SK-N-SH (cell line): ENCODE measurements at regions not wholly inside any gene's neighbourhood (a gene's known extent, or its start where the extent isn't known, plus 50 kb on each side); places are given as distances from the start of the nearest gene placed in this dataset.

Experiments used
- FOSL2 ChIP-seq: IDR thresholded peaks from 2 replicates; pipeline ENCODE4 v1.4.0; 2012; ENCODE audit warnings: low read depth, mild to moderate bottlenecking, moderate library complexity, borderline replicate concordance
- FOXJ3 ChIP-seq: sonication (generic); formaldehyde crosslinking; IDR thresholded peaks from 2 replicates; pipeline ENCODE4 v1.5.1; 2020; ENCODE audit warnings: mild to moderate bottlenecking, missing genetic modification reagents
- JUND ChIP-seq: IDR thresholded peaks from 2 replicates; pipeline ENCODE4 v1.4.0; 2012
- MXI1 ChIP-seq: IDR thresholded peaks from 2 replicates; pipeline ENCODE4 v1.6.1; 2012; ENCODE audit warnings: mild to moderate bottlenecking, low read depth, low read length, improper control_type of control experiment
- POLR2AphosphoS5 ChIP-seq: IDR thresholded peaks from 2 replicates; pipeline ENCODE4 v1.6.1; 2012; ENCODE audit warnings: low read depth, low read length
- RAD21 ChIP-seq: IDR thresholded peaks from 2 replicates; pipeline ENCODE4 v1.6.1; 2012; ENCODE audit warnings: mild to moderate bottlenecking, low read length
- TCF12 ChIP-seq: IDR thresholded peaks from 2 replicates; pipeline ENCODE4 v1.4.0; 2012
- TF ChIP-seq, protein P1 (sequence below): fragments of 200-600 bp; sonication (generic); IDR thresholded peaks from 2 replicates; pipeline ENCODE4 v1.6.1; 2017; ENCODE audit warnings: antibody characterized with exemption, mild to moderate bottlenecking, moderate library complexity
- TF ChIP-seq, protein P2 (sequence below): fragments of 150-350 bp; IDR thresholded peaks from 2 replicates; pipeline ENCODE4 v1.6.1; 2016; ENCODE audit warnings: mild to moderate bottlenecking, low read depth, low read length
- TF ChIP-seq, protein P3 (sequence below): IDR thresholded peaks from 2 replicates; pipeline ENCODE4 v1.4.0; 2012; ENCODE audit warnings: low read depth
- TF ChIP-seq, protein P4 (sequence below): IDR thresholded peaks from 2 replicates; pipeline ENCODE4 v1.6.1; 2012; ENCODE audit warnings: mild to moderate bottlenecking, low read depth, low read length, moderate library complexity
- TF ChIP-seq, protein P5 (sequence below): fragments of 150-350 bp; IDR thresholded peaks from 2 replicates; pipeline ENCODE4 v1.6.1; 2017; ENCODE audit warnings: antibody characterized with exemption, low read length, low read depth, borderline replicate concordance

DNA sequence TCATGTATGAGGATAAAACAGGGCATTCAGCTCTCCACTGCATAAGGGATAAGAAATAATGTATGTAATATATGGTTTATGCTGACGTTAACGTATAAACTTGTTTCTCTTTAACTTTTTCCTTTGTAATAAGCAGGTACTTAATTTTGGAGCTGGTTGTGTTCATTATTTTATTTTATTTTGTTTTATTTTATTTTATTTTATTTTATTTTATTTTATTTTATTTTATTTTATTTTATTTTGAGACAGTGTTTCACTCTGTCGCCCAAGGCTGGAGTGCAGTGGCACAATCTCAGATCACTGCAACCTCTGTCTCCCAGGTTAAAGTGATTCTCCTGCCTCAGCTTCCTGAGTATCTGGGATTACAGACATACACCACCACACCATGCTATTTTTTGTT is 1932.6 kb upstream of the TENM3 start:
- TF ChIP-seq, protein P1, sequence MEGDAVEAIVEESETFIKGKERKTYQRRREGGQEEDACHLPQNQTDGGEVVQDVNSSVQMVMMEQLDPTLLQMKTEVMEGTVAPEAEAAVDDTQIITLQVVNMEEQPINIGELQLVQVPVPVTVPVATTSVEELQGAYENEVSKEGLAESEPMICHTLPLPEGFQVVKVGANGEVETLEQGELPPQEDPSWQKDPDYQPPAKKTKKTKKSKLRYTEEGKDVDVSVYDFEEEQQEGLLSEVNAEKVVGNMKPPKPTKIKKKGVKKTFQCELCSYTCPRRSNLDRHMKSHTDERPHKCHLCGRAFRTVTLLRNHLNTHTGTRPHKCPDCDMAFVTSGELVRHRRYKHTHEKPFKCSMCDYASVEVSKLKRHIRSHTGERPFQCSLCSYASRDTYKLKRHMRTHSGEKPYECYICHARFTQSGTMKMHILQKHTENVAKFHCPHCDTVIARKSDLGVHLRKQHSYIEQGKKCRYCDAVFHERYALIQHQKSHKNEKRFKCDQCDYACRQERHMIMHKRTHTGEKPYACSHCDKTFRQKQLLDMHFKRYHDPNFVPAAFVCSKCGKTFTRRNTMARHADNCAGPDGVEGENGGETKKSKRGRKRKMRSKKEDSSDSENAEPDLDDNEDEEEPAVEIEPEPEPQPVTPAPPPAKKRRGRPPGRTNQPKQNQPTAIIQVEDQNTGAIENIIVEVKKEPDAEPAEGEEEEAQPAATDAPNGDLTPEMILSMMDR = no peak
- no peak for TF ChIP-seq JUND
- TF ChIP-seq, protein P2, sequence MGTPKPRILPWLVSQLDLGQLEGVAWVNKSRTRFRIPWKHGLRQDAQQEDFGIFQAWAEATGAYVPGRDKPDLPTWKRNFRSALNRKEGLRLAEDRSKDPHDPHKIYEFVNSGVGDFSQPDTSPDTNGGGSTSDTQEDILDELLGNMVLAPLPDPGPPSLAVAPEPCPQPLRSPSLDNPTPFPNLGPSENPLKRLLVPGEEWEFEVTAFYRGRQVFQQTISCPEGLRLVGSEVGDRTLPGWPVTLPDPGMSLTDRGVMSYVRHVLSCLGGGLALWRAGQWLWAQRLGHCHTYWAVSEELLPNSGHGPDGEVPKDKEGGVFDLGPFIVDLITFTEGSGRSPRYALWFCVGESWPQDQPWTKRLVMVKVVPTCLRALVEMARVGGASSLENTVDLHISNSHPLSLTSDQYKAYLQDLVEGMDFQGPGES = no peak
- TF ChIP-seq RAD21 = no peak
- TF ChIP-seq, protein P3, sequence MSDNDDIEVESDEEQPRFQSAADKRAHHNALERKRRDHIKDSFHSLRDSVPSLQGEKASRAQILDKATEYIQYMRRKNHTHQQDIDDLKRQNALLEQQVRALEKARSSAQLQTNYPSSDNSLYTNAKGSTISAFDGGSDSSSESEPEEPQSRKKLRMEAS = no peak
- TF ChIP-seq FOXJ3 = no peak
- TF ChIP-seq, protein P4, sequence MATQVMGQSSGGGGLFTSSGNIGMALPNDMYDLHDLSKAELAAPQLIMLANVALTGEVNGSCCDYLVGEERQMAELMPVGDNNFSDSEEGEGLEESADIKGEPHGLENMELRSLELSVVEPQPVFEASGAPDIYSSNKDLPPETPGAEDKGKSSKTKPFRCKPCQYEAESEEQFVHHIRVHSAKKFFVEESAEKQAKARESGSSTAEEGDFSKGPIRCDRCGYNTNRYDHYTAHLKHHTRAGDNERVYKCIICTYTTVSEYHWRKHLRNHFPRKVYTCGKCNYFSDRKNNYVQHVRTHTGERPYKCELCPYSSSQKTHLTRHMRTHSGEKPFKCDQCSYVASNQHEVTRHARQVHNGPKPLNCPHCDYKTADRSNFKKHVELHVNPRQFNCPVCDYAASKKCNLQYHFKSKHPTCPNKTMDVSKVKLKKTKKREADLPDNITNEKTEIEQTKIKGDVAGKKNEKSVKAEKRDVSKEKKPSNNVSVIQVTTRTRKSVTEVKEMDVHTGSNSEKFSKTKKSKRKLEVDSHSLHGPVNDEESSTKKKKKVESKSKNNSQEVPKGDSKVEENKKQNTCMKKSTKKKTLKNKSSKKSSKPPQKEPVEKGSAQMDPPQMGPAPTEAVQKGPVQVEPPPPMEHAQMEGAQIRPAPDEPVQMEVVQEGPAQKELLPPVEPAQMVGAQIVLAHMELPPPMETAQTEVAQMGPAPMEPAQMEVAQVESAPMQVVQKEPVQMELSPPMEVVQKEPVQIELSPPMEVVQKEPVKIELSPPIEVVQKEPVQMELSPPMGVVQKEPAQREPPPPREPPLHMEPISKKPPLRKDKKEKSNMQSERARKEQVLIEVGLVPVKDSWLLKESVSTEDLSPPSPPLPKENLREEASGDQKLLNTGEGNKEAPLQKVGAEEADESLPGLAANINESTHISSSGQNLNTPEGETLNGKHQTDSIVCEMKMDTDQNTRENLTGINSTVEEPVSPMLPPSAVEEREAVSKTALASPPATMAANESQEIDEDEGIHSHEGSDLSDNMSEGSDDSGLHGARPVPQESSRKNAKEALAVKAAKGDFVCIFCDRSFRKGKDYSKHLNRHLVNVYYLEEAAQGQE = no peak
- no peak for TF ChIP-seq MXI1
- no peak for TF ChIP-seq TCF12
- TF ChIP-seq, protein P5, sequence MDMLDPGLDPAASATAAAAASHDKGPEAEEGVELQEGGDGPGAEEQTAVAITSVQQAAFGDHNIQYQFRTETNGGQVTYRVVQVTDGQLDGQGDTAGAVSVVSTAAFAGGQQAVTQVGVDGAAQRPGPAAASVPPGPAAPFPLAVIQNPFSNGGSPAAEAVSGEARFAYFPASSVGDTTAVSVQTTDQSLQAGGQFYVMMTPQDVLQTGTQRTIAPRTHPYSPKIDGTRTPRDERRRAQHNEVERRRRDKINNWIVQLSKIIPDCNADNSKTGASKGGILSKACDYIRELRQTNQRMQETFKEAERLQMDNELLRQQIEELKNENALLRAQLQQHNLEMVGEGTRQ = no peak
- TF ChIP-seq POLR2AphosphoS5 = no peak
- TF ChIP-seq FOSL2 = no peak
